ENCODE measurements at regions not wholly inside any gene's neighbourhood (a gene's known extent, or its start where the extent isn't known, plus 50 kb on each side); places are given as distances from the start of the nearest gene placed in this dataset.
"Not testable (repeated sequence)": the region's sequence is repeated elsewhere in the genome, so short reads cannot be mapped to it uniquely, and the experiment has no call there.

DNA sequence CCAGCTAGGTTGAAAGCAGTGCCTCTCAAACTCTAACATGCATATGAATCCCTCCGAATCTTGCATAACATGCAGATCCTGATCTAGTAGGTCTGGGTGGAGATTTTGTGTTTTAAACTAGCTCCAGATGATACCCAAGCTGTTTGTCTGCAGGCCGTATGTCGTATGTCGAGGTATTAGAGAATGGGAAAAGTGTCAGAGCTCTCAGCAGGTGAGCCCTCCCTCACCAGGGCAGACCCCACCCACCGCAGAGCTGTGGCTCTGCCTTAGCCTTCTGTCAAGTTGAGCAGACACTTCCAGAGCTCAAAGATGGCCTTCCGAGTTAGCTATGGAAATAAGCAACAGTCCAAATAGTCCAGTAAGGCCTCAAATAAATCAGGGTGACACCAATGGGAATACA lies 83.2 kb upstream of the MAP3K1 start:
- DNase-seq (ENCODE audit: low spot score) = no peak

DNA sequence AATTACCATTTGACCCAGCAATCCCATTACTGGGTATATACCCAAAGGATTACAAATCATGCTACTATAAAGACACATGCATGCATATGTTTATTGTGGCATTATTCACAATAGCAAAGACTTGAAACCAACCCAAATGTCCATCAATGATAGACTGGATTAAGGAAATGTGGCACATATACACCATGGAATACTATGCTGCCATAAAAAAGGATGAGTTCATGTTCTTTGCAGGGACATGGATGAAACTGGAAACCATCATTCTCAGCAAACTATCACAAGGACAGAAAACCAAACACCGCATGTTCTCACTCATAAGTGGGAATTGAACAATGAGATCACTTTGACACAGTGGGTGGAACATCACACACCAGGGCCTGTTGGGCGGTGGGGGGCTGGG lies 83.9 kb upstream of the MAP3K1 start:
- not testable (repeated sequence) for DNase-seq (ENCODE audit: low spot score)

DNA sequence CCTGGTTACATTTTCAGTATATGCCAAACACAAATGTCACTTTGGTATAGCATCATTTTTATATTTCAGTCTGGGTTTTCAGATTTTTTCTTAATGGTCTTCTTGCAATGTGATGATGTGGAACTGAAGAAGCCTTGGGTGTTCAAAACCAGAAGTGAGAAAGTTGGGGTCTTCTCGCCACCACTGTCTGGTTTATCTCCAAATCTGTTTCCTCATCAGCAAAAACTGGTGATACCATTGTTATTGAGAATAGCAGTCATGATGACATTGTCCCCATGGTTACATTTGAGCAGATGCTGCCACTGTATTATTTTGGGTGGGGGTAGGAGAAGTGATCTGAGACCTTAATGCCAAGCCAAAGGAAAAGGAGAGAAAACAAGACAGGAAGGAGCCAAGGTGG lies 85.9 kb upstream of the MAP3K1 start:
- DNase-seq (ENCODE audit: low spot score) = no peak

DNA sequence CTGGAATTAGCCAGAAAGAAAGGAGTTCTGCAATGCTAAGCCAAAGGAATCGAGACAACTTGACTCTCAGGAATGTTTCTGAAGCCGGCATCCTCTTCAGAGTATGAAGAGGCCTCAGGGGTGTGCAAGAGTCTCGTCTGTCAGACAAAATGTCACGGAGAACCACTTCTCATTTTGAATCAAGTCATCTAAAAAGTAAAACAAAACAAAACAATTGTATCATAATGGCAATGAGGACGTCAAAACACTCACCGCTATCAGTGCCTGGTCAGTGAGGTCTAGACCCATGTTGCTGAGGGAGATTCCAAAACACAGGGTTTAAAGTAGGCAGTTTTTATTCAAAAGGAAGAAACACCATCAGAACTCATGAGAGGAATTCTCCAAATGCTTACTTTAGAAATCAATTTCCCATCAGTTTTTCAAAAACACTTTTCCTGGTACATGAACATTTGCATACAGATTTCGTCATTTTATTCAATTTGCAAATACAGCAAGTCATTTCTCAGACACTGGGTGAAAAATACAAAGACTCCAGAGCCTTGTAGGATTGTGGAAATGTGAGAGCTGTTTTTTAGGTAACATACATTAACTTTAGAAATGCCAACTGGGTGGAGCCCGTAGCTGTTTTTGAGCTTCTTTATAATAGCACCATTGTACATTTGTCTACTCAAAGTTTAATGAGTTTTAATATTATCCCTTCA lies 89.5 kb upstream of the MAP3K1 start:
- no peak for DNase-seq (ENCODE audit: low spot score)

DNA sequence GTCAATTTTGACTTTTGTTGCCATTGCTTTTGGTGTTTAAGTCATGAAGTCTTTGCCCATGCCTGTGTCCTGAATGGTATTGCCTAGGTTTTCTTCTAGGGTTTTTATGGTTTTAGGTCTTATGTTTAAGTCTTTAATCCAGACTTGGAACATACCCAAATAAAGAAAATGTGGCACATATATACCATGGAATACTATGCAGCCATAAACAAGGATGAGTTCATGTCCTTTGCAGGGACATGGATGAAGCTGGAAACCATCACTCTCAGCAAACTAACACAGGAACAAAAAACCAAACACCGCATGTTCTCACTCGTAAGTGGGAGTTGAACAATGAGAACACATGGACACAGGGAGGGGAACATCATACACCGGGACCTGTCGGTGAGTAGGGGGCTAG lies 90.5 kb upstream of the MAP3K1 start:
- DNase-seq (ENCODE audit: low spot score) = not testable (repeated sequence)

DNA sequence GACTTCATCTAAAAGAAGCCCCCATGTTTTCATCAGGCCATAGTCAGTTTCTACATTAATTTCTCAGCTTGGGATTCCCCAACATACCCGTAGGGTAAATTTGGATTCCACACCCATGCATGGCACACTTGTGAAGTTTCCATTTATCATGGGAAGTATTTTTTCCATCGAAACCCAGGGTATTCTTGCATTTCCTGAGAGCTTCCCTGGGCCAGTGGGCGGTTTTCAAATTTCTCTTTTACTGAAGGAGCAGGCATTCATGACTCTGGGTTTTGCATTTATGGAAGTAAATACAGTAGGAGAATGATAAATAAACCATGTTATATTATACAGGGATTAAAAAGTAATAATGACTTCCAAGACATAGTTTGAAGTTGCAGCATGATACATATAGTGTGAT lies 93.0 kb upstream of the MAP3K1 start:
- no peak for DNase-seq (ENCODE audit: low spot score)

DNA sequence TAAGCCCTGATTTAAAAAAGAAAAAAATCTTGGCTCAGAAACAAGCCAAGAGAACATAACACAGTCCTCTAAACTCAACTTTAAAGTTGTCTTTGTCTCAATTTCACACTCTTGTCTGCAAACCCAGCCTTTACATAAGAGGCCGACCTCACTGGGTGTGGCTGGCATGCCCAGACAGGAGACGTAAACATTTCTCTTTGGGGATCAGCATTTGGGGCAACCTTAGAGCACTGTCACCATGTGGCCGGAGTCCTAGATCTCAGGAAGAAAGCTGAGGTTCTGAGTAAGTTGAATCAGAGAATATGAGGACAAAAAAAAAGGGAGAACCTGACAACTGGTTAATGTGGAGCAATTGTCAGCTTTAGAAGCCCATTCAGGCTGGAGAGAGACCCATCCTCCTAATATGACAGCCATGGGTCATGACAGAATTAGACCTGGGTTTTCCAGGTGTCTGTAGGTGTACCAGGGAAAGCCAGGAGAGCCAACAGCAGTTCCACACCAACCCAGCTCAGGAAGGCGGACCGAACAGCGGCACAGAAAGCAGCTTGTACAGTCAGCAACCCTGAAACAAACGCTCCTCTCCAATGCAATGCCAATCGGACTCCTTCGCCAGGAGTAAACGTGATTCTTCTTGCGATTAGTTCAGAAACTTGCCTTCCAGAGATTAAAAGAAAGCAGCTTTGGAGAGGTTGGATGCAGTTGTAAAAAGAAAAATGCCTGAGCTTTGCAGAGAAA lies 97.9 kb upstream of the MAP3K1 start:
- DNase-seq (ENCODE audit: low spot score) = peak; percentile 20

DNA sequence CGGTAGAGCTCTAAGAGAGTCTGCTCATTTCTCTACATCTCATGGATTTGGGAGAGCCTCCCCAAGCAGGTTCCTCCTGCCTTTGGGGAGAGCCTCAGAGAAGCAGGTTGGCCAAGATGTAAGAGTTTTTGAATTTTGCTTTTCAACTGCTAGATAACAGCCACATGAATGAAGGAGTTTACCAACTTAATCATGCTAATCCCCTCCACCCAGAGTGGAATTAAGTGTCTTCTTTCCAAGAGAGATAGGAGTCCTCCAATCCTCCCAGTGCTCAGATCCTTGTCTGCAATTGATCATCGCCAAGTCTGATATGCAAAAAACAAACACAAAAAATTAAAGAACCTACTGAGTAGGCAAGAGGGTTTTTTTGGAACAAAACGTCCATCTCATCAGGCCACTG lies 99.4 kb upstream of the MAP3K1 start:
- DNase-seq (ENCODE audit: low spot score) = no peak

DNA sequence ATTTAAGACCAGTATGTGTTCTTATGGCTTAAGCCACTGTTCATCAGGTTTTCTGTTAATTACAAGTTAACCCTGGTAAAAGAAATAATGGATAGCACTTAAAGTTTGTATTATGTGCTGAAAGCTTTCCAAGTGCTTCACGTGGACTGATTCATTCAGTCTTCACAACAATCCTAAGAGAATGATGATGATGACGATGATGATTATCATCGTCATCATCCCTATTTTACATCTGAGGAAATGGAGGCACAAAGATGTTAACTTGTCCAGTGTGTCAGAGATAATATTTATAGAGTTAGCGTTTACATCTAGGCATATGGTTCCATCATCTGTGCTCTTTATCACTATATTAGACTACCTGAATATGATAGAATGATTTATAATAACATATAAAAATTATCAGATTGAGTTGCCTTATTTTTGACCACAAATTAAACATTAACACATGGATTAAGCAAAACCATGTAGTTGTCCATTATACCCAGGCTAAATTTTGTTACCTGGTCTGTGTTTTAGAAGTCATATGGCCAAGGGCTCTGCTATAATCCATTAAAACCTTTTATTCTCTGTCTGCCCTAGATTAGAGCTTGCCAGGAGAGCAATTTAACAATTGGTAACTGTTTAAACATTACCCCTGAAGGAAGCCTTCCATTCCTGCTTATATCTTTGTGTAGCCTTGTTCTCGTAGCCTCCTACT lies 102.3 kb upstream of the MAP3K1 start:
- DNase-seq (ENCODE audit: low spot score) = no peak

DNA sequence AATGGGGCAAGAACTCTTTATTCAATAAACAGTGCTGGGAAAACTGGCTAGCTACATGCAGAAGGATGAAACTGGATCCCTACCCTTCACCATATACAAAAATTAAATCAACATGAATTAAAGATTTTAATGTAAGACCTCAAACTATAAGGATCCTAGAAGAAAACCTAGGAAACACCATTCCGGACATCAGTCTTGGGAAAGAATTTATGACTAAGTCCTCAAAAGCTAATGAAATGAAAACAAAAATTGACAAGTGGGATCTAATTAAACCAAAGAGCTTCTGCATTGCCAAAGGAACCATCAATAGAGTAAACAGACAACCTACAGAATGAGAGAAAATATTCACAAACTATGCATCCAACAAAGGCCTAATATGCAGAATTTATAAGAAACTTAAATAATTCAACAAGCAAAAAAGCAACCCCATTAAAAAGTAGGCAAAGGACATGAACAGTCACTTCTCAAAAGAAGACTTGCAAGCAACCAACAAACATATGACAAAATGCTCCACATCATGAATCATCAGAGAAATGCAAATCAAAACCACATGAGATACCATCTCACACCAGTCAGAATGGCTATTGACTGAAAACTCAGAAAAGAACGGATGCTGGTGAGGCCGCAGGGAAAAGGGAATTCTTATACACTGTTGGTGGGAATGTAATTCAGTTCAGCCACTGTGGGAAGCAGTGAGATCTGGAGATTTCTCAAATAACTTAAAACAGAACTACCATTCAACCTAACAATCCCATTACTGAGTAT lies 104.3 kb upstream of the MAP3K1 start:
- DNase-seq (ENCODE audit: low spot score) = peak; percentile 49

DNA sequence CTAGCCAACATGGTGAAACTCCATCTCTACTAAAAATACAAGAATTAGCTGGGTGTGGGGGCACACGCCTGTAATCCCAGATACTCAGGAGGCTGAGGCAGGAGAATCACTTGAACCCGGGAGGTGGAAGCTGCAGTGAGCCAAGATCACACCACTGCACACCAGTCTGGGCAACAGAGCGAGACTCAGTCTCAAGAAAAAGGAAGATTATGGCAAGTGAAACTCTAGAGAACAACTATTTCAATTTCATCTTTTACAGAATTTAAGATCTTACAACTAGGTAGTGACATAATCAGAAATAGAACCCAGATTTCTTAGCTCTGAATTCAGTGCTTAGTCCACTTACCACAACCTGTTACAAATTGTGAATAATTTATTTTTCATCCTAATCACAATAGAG lies 108.8 kb upstream of the MAP3K1 start:
- no peak for DNase-seq (ENCODE audit: low spot score)

DNA sequence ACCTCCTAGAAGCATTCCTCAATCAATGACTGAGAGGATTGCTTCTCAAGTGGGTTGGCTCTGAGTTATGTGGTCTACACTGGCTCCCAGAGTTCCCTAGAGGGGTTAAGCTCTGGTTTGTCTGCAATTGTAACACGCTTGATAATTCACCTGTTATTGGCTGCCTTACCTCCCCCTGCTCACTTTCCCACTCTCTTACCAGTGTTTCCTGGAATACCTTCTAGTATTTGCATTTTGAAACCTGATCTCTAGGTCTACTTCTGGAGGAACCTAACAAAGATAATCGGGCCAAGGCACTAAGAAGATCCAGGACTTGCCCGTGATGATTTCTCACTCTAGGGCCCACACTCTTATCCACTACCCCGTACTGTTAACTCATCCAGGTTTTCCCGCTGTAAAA lies 110.1 kb upstream of the MAP3K1 start:
- no peak for DNase-seq (ENCODE audit: low spot score)

DNA sequence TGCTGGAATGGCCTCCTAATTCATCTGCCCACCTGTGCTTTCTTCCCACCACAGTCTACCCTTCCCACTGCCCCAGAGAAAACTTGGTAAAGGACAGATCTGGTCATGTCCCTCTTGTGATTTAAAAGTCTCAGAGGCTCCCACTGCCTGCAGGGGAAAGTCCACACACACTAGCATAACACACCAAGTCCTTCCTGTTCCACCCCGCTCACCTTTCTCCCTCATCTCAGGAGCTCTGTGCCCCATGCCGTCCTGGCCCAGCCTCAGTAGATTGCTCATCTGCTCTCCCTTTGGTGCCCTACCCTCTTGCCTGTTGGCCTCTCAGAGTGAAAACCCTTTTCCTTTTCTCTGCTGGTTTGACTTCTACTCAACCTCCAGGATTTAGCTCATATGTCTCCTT lies 111.4 kb upstream of the MAP3K1 start:
- no peak for DNase-seq (ENCODE audit: low spot score)

DNA sequence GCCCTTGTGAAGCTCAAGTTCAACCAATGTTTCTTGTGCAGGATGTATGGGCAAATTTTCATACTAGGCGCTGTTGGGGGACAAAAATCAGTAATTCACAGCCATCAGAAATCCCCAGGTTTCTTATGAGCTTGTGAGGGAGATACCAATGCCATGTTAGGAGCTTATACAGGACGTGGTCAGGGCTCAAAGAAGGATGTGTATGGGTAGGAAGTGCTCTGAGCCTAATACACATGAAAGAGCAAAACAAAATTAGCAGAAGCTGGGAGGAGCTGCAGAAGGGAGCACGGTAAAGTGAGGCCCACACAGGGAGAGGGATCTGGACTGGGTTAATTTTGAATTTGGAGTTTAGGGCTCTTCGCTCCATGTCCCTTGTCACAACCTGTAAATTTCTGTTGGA lies 114.6 kb upstream of the MAP3K1 start:
- DNase-seq (ENCODE audit: low spot score) = no peak

DNA sequence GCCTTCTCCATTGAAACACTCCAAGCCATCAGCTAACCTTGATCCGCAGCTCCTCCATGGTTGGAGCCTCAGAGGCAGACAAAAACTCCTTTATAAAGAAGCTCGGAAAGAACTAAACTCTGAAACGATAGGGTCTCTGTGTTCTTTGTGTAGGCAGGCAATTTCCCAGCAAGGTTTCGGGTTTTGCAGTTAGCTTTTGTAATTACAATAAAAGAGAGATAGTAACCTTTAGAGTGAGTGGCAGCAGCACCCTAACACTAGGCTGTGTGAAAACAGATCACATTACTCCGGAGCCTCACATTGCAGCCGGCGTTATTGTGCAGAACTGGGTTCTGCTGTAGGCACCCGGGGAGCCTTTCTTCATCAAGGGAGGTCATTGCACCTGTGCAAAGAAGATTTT lies 115.8 kb upstream of the MAP3K1 start:
- DNase-seq (ENCODE audit: low spot score) = no peak

DNA sequence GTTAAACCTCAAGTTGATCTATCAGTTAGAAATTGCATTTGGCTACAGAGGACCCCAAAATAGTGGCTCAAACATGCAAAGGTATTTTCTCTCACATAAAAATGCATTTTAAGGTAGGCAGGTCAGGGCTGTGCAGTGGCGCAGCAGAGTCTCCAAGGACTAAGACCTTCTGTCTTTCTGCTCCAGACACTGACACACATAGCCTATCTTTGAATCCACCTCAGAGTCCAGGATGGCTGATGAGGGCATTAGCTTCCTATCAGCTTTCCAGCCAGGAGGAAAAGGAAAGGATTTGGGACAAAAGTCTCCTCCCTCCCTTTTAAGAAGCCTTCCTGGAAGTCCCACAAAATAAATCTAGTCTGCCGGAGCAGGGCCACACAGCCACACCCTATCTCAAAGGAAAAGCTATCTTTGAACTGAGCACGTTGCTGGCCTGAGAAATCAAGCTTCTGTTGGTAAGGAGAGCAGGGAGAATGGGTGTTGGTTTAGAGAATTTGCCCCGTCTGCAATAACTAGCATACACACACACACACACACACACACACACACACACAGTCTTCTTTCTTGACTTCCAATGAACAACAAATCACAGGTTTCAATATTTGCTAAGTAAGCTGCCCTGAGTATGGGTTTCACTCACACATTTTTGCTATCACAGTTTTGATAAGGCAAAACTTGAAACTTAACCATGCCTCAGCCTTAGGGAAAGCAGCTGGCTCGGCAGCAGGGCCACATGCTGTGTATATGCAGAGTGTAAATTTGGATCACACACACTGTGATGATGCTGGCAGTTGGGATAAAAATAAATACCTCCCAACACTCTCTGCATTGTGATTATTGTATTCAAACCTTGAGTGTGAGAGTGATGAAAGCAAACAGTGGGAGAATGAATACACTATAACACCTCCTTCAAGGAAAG lies 116.6 kb upstream of the MAP3K1 start:
- DNase-seq (ENCODE audit: low spot score) = no peak

DNA sequence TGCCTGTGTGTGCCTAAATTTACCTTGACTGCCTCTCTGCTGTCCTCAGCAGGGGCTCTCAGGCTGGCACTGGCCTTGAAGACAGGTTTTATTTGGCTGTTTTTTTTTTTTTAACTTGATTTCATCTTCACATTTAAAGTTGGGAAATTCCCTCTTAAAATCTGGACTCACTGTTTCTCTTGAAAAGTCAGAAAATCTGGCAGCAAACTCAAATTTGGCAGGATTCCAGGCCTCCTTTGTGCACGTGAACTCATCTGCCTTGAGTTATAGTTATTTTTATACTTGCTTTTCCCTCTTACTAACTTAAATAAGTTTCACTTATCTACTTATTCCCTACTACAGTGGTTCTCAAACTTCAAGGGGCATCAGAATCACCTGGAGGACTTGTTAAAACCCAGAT lies 118.4 kb upstream of the MAP3K1 start:
- no peak for DNase-seq (ENCODE audit: low spot score)

DNA sequence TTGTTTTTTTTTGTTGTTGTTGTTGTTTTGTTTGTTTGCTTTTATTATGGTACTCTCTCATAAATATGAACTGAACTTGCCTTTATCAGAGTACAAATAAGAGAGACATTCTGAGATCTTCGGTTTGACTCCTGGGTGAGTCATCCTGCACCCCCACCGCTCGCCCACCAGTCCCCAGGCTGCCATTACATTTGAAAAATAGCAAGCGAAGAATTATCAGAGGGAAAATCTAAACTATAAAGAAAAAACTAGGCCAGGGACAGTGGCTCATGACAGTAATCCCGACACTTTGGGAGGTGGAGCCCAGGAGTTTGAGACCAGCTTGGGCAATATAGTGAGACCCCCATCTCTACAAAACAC lies 122.1 kb upstream of the MAP3K1 start:
- DNase-seq (ENCODE audit: low spot score) = no peak

DNA sequence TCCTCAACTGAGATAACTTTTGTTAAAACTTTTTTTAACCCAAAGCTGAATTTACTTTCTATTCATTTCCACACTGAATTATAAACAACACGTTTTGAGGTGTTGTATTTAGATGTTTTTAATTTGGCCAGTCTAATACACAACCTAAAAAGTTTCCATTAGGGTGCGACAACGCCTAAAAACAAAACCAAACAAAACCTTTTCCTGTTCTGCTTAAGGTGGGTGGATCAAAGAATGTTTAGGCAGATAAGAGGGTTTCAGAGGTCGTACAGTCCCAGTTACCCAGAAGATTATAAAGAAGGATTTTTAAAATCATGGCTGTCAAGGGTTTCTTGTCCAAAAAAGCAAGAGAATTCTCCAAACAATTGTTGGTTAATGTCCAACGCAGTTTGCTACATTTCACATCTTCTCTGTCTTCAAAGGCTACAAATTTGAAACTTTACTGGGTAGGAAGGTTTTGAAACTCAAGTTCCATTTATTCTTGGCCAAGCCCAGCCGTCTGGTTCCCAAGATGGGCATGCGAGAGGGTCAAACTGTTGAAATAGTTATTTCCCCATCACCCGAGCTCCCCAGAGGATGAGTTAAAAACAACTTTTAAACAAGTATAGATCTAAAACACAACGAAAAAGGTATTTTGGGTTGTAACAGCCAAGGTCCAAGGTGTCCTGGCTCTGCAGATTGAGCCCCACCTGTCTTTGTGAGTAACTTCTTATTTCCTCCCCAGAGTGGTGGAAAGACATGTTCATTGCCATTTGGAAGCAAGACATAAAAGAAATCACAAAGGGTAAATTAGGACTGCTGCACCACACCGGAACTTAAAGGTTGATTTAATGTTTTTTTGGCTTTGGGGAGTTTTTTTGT lies 122.8 kb upstream of the MAP3K1 start:
- no peak for DNase-seq (ENCODE audit: low spot score)

DNA sequence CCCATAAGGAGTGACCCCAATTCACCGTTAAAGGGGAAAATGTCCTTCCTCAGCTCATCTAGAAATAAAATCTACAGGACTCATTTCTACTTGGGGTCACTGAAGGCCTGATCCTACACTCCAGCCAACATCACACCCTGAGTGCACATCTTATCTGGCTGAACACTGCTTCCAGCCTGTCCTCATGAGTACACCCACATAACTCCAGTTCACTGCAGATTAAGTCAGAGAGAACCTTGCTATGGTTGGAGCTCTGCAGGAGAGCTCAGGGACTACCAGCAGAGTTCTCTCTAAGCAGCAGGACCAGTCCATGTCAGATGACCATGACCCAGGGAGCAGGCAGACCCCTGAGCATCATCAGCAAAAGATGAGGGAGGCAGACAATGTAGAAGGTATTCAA lies 126.9 kb upstream of the MAP3K1 start:
- DNase-seq (ENCODE audit: low spot score) = no peak

Data from H4 (cell line).